Cardiac fibroblast (primary cell): ENCODE measurements at regions not wholly inside any gene's neighbourhood (a gene's known extent, or its start where the extent isn't known, plus 50 kb on each side); places are given as distances from the start of the nearest gene placed in this dataset.

Experiments used
- DNase-seq, 2 donors: peaks; one replicate each; pipeline versions ENCODE4 v3.0.0 to v3.0.0-alpha.2; 2010; ENCODE audit warnings: low read depth in 2 of 2
- H3K4me3 ChIP-seq, 2 donors: replicated peaks in 1 of 2; 1 replicate in 1 of 2; 2 replicates in 1 of 2; pipeline ENCODE4 v1.5.1; 2011; ENCODE audit warnings: low read depth in 2 of 2, low read length in 2 of 2, mild to moderate bottlenecking in 2 of 2, moderate library complexity in 1 of 2
- CTCF ChIP-seq: IDR thresholded peaks from one replicate; pipeline ENCODE4 v1.5.1; 2011; ENCODE audit warnings: low read depth, mild to moderate bottlenecking, low read length, inconsistent platforms

- no peak for DNase-seq
Measured at GRCh38 chr11:119918347-119918746, 189.3 kb upstream of the NECTIN1 start.

GRCh38 chr11:119916568-119916967 lies 187.6 kb upstream of the NECTIN1 start:
- no peak overlapping the region for H3K4me3 ChIP-seq
- no peak for DNase-seq
- no peak for TF ChIP-seq CTCF

More at GRCh38 chr11:119918347-119918746, 189.3 kb upstream of the NECTIN1 start:
- TF ChIP-seq CTCF: no peak
- no peak overlapping the region for H3K4me3 ChIP-seq

- no peak for DNase-seq
- TF ChIP-seq CTCF: no peak
- no peak overlapping the region for H3K4me3 ChIP-seq
Measured at GRCh38 chr11:119912229-119912628, 183.2 kb upstream of the NECTIN1 start.

GRCh38 chr11:119910650-119911049 lies 181.7 kb upstream of the NECTIN1 start:
- TF ChIP-seq CTCF: no peak
- DNase-seq: no peak
- no peak overlapping the region for H3K4me3 ChIP-seq

- H3K4me3 ChIP-seq: no peak overlapping the region
- no peak for TF ChIP-seq CTCF
- DNase-seq: no peak
Measured at GRCh38 chr11:119910051-119910450, 181.1 kb upstream of the NECTIN1 start.

- no peak overlapping the region for H3K4me3 ChIP-seq
- no peak for TF ChIP-seq CTCF
- no peak for DNase-seq
Measured at GRCh38 chr11:119909495-119909894, 180.5 kb upstream of the NECTIN1 start.

- no peak overlapping the region for H3K4me3 ChIP-seq
- no peak for DNase-seq
- no peak for TF ChIP-seq CTCF
Measured at GRCh38 chr11:119909077-119909476, 180.1 kb upstream of the NECTIN1 start.
